OCI-LY3 (cell line): ENCODE measurements at regions not wholly inside any gene's neighbourhood (a gene's known extent, or its start where the extent isn't known, plus 50 kb on each side); places are given as distances from the start of the nearest gene placed in this dataset.

Experiments used
- H2AFZ ChIP-seq: fragments of 200-600, 300-600 bp; shearing (Covaris generic); 2 replicates; pipeline ENCODE4 v1.6.0; 2014; ENCODE audit warnings: antibody characterized with exemption, low read depth, low read length
- H3K27ac ChIP-seq: fragments of 200-600, 300-600 bp; sonication (generic); 2 replicates; pipeline ENCODE4 v1.5.1; 2014; ENCODE audit warnings: mild to moderate bottlenecking, low read length, moderate library complexity, mixed read lengths
- H3K27me3 ChIP-seq: fragments of 200-600, 300-600 bp; sonication (generic); 2 replicates; pipeline ENCODE4 v1.6.1; 2014; ENCODE audit warnings: low read depth, low read length, mixed read lengths
- H3K36me3 ChIP-seq: fragments of 200-600, 300-600 bp; sonication (generic); replicated peaks from 2 replicates; pipeline ENCODE3; 2014; ENCODE audit warnings: low read depth, low read length, mixed read lengths
- H3K4me1 ChIP-seq: fragments of 300-600, 200-600 bp; sonication (generic); 2 replicates; pipeline ENCODE4 v1.6.1; 2014; ENCODE audit warnings: low read length, mixed read lengths
- H3K4me2 ChIP-seq: fragments of 200-600, 300-600 bp; sonication (generic); 2 replicates; pipeline ENCODE4 v1.6.1; 2014; ENCODE audit warnings: low read length, mixed read lengths
- H3K4me3 ChIP-seq: fragments of 300-600, 200-600 bp; sonication (generic); 2 replicates; pipeline ENCODE4 v1.5.1; 2014; ENCODE audit warnings: antibody characterized with exemption, mild to moderate bottlenecking, low read length, moderate library complexity
- H3K79me2 ChIP-seq: fragments of 300-600, 200-600 bp; shearing (Covaris generic); 2 replicates; pipeline ENCODE4 v1.6.1; 2014; ENCODE audit warnings: mild to moderate bottlenecking, low read length, mixed read lengths
- H3K9ac ChIP-seq: fragments of 300-600, 200-600 bp; shearing (Covaris generic); 2 replicates; pipeline ENCODE4 v1.6.0; 2014; ENCODE audit warnings: mild to moderate bottlenecking, low read length, moderate library complexity
- H3K9me3 ChIP-seq: fragments of 200-600, 300-600 bp; shearing (Covaris generic); 2 replicates; pipeline ENCODE4 v1.6.1; 2014; ENCODE audit warnings: low read length, mixed read lengths; ENCODE audit not compliant: insufficient read depth
- H4K20me1 ChIP-seq: fragments of 200-600, 300-600 bp; sonication (generic); 2 replicates; pipeline ENCODE4 v1.6.1; 2016; ENCODE audit warnings: low read length, mixed read lengths; ENCODE audit not compliant: insufficient read depth
- CTCF ChIP-seq: fragments of 200-600, 300-600 bp; sonication (generic); IDR thresholded peaks from 2 replicates; pipeline ENCODE4 v1.5.1; 2014; ENCODE audit warnings: antibody characterized with exemption, low read length, low read depth
- EZH2phosphoT487 ChIP-seq: fragments of 200-600 bp; shearing (Covaris generic); IDR thresholded peaks from 2 replicates; pipeline ENCODE4 v1.6.1; 2018; ENCODE audit warnings: antibody characterized with exemption, mixed run types, low read depth

GRCh38 chr10:78893217-78893616, 175.5 kb upstream of the ZMIZ1 start:
- Histone ChIP-seq H3K4me1 (no peaks in the 10 kb centered on the region), H3K27me3 (peaks cover 4% of the 10 kb centered on the region; the same call in 1 of the 2 replicates), H3K4me3 (no peak overlapping the region), H4K20me1 (no peaks in the 10 kb centered on the region), H3K79me2 (no peaks in the 10 kb centered on the region), H3K27ac (no peak overlapping the region), H3K9ac (no peak overlapping the region), H3K4me2 (no peak overlapping the region), H2AFZ (no peak overlapping the region), H3K9me3 (no peaks in the 10 kb centered on the region), H3K36me3 (no peaks in the 10 kb centered on the region)
- TF ChIP-seq CTCF (no peak), EZH2phosphoT487 (no peak)

- TF ChIP-seq CTCF (no peak), EZH2phosphoT487 (no peak)
- Histone ChIP-seq H3K4me3 (no peak overlapping the region), H3K9ac (no peak overlapping the region), H3K4me2 (no peak overlapping the region), H3K9me3 (no peaks in the 10 kb centered on the region), H3K36me3 (no peaks in the 10 kb centered on the region), H4K20me1 (no peaks in the 10 kb centered on the region), H3K27ac (no peak overlapping the region), H2AFZ (no peak overlapping the region), H3K27me3 (peaks cover 4% of the 10 kb centered on the region; the same call in 1 of the 2 replicates), H3K79me2 (no peaks in the 10 kb centered on the region), H3K4me1 (peaks cover 9% of the 10 kb centered on the region)
Measured at GRCh38 chr10:78894089-78894840, 174.5 kb upstream of the ZMIZ1 start.

- H3K36me3 ChIP-seq: no peaks in the 10 kb centered on the region
- no peak overlapping the region for H3K4me2 ChIP-seq
- TF ChIP-seq CTCF (no peak), EZH2phosphoT487 (no peak)
- H3K4me1 ChIP-seq: peaks cover 9% of the 10 kb centered on the region
- no peaks in the 10 kb centered on the region for H3K79me2 ChIP-seq
- no peaks in the 10 kb centered on the region for H3K9me3 ChIP-seq
- H3K4me3 ChIP-seq: no peak overlapping the region
- H2AFZ ChIP-seq: no peak overlapping the region
- H4K20me1 ChIP-seq: no peaks in the 10 kb centered on the region
- no peak overlapping the region for H3K9ac ChIP-seq
- H3K27ac ChIP-seq: no peak overlapping the region
- H3K27me3 ChIP-seq: peaks cover 4% of the 10 kb centered on the region; the same call in 1 of the 2 replicates
Measured at GRCh38 chr10:78894841-78895195, 173.9 kb upstream of the ZMIZ1 start.

- Histone ChIP-seq H3K27ac (no peak overlapping the region), H2AFZ (no peak overlapping the region), H3K79me2 (no peaks in the 10 kb centered on the region), H3K9me3 (no peaks in the 10 kb centered on the region), H3K4me1 (peaks cover 9% of the 10 kb centered on the region), H3K36me3 (no peaks in the 10 kb centered on the region), H3K9ac (no peak overlapping the region), H4K20me1 (no peaks in the 10 kb centered on the region), H3K4me3 (no peak overlapping the region), H3K4me2 (no peak overlapping the region), H3K27me3 (peaks cover 4% of the 10 kb centered on the region; the same call in 1 of the 2 replicates)
- TF ChIP-seq EZH2phosphoT487: no peak
- TF ChIP-seq CTCF: no peak
Measured at GRCh38 chr10:78895469-78895868, 173.3 kb upstream of the ZMIZ1 start.
